ENCODE measurements at regions not wholly inside any gene's neighbourhood (a gene's known extent, or its start where the extent isn't known, plus 50 kb on each side); places are given as distances from the start of the nearest gene placed in this dataset.
A peak's percentile ranks its signal among the peaks of the same experiment; 100 is the strongest.

DNA sequence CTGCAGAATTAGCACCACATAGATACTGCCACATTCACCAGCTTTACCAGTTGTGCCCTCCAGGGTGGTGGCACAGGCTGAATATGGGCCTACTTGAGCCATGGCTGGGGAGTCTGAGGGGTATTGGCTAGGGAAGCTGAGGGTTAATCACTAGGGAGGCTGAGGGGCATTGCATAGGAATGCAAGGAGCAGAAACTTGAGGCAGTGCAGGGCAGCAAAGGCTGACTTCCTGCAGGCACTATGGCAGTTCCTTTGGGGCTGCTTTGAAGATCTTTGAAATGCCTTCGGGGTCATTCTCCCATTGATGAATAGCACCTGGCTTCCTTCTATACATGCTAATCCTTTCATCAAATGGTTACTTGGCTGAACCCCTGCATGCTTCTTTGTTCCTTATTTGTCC is 171.5 kb downstream of the RCN1 start:
- DNase-seq, result no peak
- no peak for TF ChIP-seq GATA1 (IDR thresholded peaks at IDR 0.05; ENCODE audit: low read depth, low read length)
- TF ChIP-seq POLR2A (IDR thresholded peaks at IDR 0.05; ENCODE audit: low read length), result no peak

GRCh38 chr11:32265911-32266310 is 169.4 kb downstream of the WT1 start:
- DNase-seq, result no peak
- TF ChIP-seq POLR2A (IDR thresholded peaks at IDR 0.05; ENCODE audit: low read length) (no peak), GATA1 (IDR thresholded peaks at IDR 0.05; ENCODE audit: low read depth, low read length) (no peak)

DNA sequence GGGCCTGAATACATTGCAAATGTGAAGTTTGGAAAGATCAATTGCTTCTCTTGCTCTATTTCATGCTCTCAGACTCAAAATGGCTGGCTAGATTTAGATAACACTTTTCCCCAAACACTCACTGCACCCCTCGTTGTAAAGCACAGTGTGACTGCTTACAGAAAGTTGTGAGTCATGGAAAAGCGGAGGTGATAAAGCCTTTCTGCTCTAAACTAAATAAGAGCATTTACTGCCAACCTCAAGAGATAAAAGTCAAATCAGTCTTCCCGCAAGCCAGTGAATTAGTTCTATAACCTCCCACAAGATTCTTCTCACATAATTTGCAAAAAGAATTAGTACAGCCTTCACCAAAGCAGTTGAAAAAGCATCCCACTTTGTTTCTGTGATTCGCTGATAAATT is 168.7 kb downstream of the WT1 start:
- no peak for TF ChIP-seq POLR2A (IDR thresholded peaks at IDR 0.05; ENCODE audit: low read length)
- no peak for DNase-seq

GRCh38 chr11:32267679-32268187 is 167.6 kb downstream of the WT1 start:
- no peak for DNase-seq
- TF ChIP-seq POLR2A (IDR thresholded peaks at IDR 0.05; ENCODE audit: low read length) (no peak), GATA1 (IDR thresholded peaks at IDR 0.05; ENCODE audit: low read depth, low read length) (no peak)

- DNase-seq, result no peak
- TF ChIP-seq POLR2A (IDR thresholded peaks at IDR 0.05; ENCODE audit: low read length) (no peak), GATA1 (IDR thresholded peaks at IDR 0.05; ENCODE audit: low read depth, low read length) (no peak)
Observed at GRCh38 chr11:32273931-32274330, 161.4 kb downstream of the WT1 start.

- TF ChIP-seq GATA1 (IDR thresholded peaks at IDR 0.05; ENCODE audit: low read depth, low read length), result no peak
- TF ChIP-seq POLR2A (IDR thresholded peaks at IDR 0.05; ENCODE audit: low read length), result no peak
- no peak for DNase-seq
Observed at GRCh38 chr11:32279672-32280071, 155.7 kb downstream of the WT1 start.

DNA sequence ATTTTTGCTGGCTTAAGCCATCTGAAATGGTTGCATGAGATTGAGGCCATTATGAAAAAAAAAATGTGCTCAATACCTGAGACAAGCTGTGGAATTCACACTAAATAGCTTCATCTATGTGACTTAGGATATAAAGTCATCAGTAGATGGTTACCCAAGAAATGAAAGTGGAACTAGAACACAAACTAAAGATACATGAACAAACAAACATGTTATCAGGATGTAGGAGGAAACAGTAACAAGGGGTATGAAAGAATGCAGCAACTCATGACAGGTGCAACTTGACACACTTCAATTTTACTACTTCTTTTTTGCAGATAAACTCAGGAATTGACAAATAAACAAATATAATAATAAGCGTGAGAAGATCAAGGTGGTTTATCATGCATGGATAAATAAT is 155.0 kb downstream of the WT1 start:
- DNase-seq, result no peak
- TF ChIP-seq POLR2A (IDR thresholded peaks at IDR 0.05; ENCODE audit: low read length) (no peak), GATA1 (IDR thresholded peaks at IDR 0.05; ENCODE audit: low read depth, low read length) (no peak)

- DNase-seq, result no peak
- TF ChIP-seq POLR2A (IDR thresholded peaks at IDR 0.05; ENCODE audit: low read length) (no peak), GATA1 (IDR thresholded peaks at IDR 0.05; ENCODE audit: low read depth, low read length) (no peak)
Observed at GRCh38 chr11:32288276-32288675, 147.1 kb downstream of the WT1 start.

GRCh38 chr11:32289701-32290100 is 145.6 kb downstream of the WT1 start:
- no peak for DNase-seq
- TF ChIP-seq POLR2A (IDR thresholded peaks at IDR 0.05; ENCODE audit: low read length) (no peak), GATA1 (IDR thresholded peaks at IDR 0.05; ENCODE audit: low read depth, low read length) (no peak)

GRCh38 chr11:32290783-32291182 is 144.6 kb downstream of the WT1 start:
- TF ChIP-seq GATA1 (IDR thresholded peaks at IDR 0.05; ENCODE audit: low read depth, low read length) (no peak), POLR2A (IDR thresholded peaks at IDR 0.05; ENCODE audit: low read length) (no peak)
- no peak for DNase-seq

GRCh38 chr11:32297611-32298011 is 137.7 kb downstream of the WT1 start:
- DNase-seq, result peak in 1 of 2 experiments; percentile 9
- no peak for TF ChIP-seq GATA1 (IDR thresholded peaks at IDR 0.05; ENCODE audit: low read depth, low read length)
- no peak for TF ChIP-seq POLR2A (IDR thresholded peaks at IDR 0.05; ENCODE audit: low read length)

GRCh38 chr11:32302826-32303225 is 132.5 kb downstream of the WT1 start:
- no peak for DNase-seq
- no peak for TF ChIP-seq POLR2A (IDR thresholded peaks at IDR 0.05; ENCODE audit: low read length)

- no peak for DNase-seq
Observed at GRCh38 chr11:32304521-32304920, 130.8 kb downstream of the WT1 start.

GRCh38 chr11:32305460-32305859 is 129.9 kb downstream of the WT1 start:
- DNase-seq, result no peak
- TF ChIP-seq POLR2A (IDR thresholded peaks at IDR 0.05; ENCODE audit: low read length) (no peak), GATA1 (IDR thresholded peaks at IDR 0.05; ENCODE audit: low read depth, low read length) (no peak)

More at GRCh38 chr11:32304521-32304920, 130.8 kb downstream of the WT1 start:
- TF ChIP-seq GATA1 (IDR thresholded peaks at IDR 0.05; ENCODE audit: low read depth, low read length), result no peak
- no peak for TF ChIP-seq POLR2A (IDR thresholded peaks at IDR 0.05; ENCODE audit: low read length)

DNA sequence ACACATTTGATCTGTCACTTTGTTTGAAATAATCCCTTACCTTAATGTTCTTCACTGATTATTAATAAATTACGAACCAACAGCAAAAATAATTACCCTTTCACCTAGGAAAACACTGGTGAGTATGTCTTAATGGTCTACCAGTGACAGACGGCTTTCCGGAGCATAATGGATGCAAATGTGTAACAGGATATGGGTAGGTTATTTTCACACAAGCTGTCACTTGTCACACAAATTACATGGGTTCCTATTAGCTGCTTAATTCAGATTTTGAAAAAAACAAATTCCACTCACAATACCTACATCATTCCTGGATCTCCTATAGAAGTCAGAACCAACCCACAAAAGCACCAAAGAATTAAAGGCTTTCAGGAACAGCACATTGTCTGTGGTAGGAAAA is 127.9 kb downstream of the WT1 start:
- no peak for DNase-seq
- TF ChIP-seq POLR2A (IDR thresholded peaks at IDR 0.05; ENCODE audit: low read length), result no peak
- no peak for TF ChIP-seq GATA1 (IDR thresholded peaks at IDR 0.05; ENCODE audit: low read depth, low read length)

DNA sequence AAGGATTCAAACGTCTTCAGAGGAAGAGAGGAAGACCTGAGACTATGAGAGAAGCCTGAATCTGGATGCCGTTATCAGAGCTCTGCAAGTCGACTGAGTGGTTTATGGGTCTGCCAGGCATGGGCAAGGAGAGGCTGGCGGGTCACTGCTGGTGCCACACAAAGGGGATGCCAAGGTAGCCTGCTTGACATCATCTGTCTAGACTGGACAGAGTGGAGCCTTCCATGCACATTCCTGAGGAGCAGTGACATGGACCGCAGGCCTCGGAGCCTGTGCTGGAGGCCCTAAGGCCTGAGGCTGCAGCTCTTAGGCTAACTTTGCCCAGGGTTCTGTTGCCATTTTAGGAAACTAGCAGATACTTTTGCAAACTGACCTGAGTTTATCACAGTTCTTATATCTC is 127.4 kb downstream of the WT1 start:
- no peak for DNase-seq
- TF ChIP-seq POLR2A (IDR thresholded peaks at IDR 0.05; ENCODE audit: low read length), result no peak
- no peak for TF ChIP-seq GATA1 (IDR thresholded peaks at IDR 0.05; ENCODE audit: low read depth, low read length)

Measured in erythroblast (primary cell).